ENCODE measurements at regions not wholly inside any gene's neighbourhood (a gene's known extent, or its start where the extent isn't known, plus 50 kb on each side); places are given as distances from the start of the nearest gene placed in this dataset.

DNA sequence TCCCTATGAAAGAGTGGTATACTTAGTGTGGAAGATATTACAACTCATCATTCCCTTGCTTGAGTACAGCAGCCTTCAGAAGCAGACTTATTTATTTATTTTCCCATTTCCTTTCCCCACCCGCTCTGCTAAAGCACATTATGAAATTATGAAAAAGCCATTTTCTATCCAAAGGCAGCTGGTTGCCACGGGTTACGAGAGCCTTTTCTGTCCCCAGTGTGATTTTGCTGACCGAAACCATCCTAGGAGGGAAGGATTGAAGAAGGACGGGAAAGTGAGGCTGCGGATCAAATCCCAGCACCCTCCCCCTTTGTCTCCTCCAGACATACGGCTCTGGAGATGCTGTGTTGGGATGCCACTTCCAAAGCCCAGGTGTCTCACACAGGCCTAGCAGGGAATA lies 246.9 kb downstream of the TLR4 start:
- no peak for TF ChIP-seq EZH2 (IDR thresholded peaks at IDR 0.05; ENCODE audit: low read length, missing control alignments)
- TF ChIP-seq CTCF (conservative IDR thresholded peaks at IDR 0.05 in 1 of 2, IDR thresholded peaks at IDR 0.05 in 1 of 2; ENCODE audit: low read depth in 1 of 2, low read length in 2 of 2): no peak
